ENCODE measurements at regions not wholly inside any gene's neighbourhood (a gene's known extent, or its start where the extent isn't known, plus 50 kb on each side); places are given as distances from the start of the nearest gene placed in this dataset.

DNA sequence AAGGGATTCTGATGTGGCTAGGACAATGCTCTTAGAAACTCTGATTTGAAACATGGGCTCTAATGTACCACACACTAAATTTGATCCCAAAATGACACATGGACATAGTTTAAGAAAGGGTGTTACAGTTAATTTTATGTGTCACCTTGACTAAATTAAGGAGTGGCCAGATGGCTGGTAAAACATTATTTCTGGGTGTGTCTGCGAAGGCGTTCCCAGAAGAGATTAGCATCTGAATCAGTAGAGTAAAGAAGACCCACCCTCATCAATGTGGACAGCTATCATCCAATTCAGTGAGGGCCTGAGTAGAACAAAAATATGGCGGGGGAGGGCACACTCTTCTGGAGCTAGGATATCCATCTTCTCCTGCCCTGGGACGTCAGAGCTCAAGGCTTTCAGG is 283.1 kb upstream of the CHAC2 start:
- no peaks in the 10 kb centered on the region for H3K4me1 ChIP-seq (ENCODE audit: control insufficient read depth, insufficient read depth, low read length)
- no peaks in the 10 kb centered on the region for H3K9me3 ChIP-seq (ENCODE audit: control insufficient read depth, insufficient read depth, low read length)
- no peaks in the 10 kb centered on the region for H3K36me3 ChIP-seq (ENCODE audit: control insufficient read depth, insufficient read depth, low read length)
- H3K27me3 ChIP-seq (ENCODE audit: control insufficient read depth, insufficient read depth, low read length) = no peaks in the 10 kb centered on the region
- no peak overlapping the region for H3K9ac ChIP-seq (ENCODE audit: low read depth, low read length)
- no peak overlapping the region for H3K4me3 ChIP-seq (ENCODE audit: low read depth, low read length)

DNA sequence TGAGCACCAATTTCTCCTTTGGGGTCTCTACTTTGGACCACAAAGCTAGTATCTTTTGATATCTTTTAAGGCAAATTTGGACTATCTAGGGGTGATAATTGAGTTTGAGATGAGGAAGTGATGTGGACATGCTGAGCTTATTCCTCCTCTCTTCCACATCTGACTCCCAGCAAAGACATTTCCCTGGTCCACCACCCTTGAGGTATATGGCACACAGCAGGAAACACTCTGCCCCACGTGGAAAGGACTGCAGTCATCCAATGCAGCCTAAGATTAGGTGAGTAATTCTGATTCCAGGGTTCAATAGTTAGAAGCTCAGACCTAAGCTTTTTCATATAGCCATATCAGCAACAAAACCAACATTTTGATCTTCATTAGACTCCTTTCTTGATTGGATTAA is 290.1 kb upstream of the CHAC2 start:
- no peaks in the 10 kb centered on the region for H3K4me1 ChIP-seq (ENCODE audit: control insufficient read depth, insufficient read depth, low read length)
- no peaks in the 10 kb centered on the region for H3K27me3 ChIP-seq (ENCODE audit: control insufficient read depth, insufficient read depth, low read length)
- H3K9ac ChIP-seq (ENCODE audit: low read depth, low read length) = no peak overlapping the region
- no peaks in the 10 kb centered on the region for H3K9me3 ChIP-seq (ENCODE audit: control insufficient read depth, insufficient read depth, low read length)
- no peak overlapping the region for H3K4me3 ChIP-seq (ENCODE audit: low read depth, low read length)
- no peaks in the 10 kb centered on the region for H3K36me3 ChIP-seq (ENCODE audit: control insufficient read depth, insufficient read depth, low read length)

DNA sequence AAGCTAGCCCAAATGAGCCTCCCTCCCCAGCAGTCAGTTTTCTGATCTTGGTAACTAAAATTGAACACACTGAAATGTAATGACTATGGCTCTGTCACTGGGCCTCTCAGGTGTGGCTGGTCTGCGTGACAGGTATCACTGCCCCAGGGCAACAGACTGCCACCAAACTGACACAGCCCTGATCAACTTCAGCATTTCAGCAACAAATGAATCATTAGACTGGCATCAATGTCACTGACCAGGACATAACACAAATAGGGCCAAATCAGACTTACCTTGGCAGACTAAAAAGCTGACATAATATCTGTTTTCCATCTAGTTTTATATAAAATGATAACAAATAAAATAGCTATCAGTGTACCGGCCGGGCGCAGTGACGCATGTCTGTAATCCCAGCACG is 290.8 kb upstream of the CHAC2 start:
- no peaks in the 10 kb centered on the region for H3K27me3 ChIP-seq (ENCODE audit: control insufficient read depth, insufficient read depth, low read length)
- no peaks in the 10 kb centered on the region for H3K36me3 ChIP-seq (ENCODE audit: control insufficient read depth, insufficient read depth, low read length)
- H3K9me3 ChIP-seq (ENCODE audit: control insufficient read depth, insufficient read depth, low read length) = no peaks in the 10 kb centered on the region
- no peak overlapping the region for H3K9ac ChIP-seq (ENCODE audit: low read depth, low read length)
- no peak overlapping the region for H3K4me3 ChIP-seq (ENCODE audit: low read depth, low read length)
- no peaks in the 10 kb centered on the region for H3K4me1 ChIP-seq (ENCODE audit: control insufficient read depth, insufficient read depth, low read length)

- H3K36me3 ChIP-seq (ENCODE audit: control insufficient read depth, insufficient read depth, low read length) = no peaks in the 10 kb centered on the region
- no peak overlapping the region for H3K4me3 ChIP-seq (ENCODE audit: low read depth, low read length)
- H3K27me3 ChIP-seq (ENCODE audit: control insufficient read depth, insufficient read depth, low read length) = no peaks in the 10 kb centered on the region
- no peaks in the 10 kb centered on the region for H3K4me1 ChIP-seq (ENCODE audit: control insufficient read depth, insufficient read depth, low read length)
- H3K9me3 ChIP-seq (ENCODE audit: control insufficient read depth, insufficient read depth, low read length) = no peaks in the 10 kb centered on the region
- H3K9ac ChIP-seq (ENCODE audit: low read depth, low read length) = no peak overlapping the region
Observed at GRCh38 chr2:53475766-53476165, 291.8 kb upstream of the CHAC2 start.

DNA sequence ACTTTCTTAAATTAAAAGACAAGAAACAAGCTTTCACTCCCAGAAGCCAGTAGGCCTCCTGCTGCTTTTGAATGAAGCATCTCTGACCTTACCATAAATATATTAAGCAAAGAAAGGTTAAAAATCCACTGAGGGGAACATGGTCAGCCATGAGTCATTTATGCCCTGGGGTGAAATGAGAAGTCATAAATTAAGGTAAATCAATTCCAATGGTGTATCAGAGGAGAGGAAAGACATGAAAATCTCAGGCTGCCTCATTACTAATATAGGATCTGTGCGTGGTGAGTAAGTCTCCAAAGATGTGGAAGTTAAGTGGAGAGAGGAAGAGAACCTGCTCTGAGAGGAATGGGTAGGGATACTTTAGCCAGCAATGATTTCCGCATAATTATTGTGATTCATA is 292.3 kb upstream of the CHAC2 start:
- Histone ChIP-seq H3K4me3 (ENCODE audit: low read depth, low read length) (no peak overlapping the region), H3K9me3 (ENCODE audit: control insufficient read depth, insufficient read depth, low read length) (no peaks in the 10 kb centered on the region), H3K27me3 (ENCODE audit: control insufficient read depth, insufficient read depth, low read length) (no peaks in the 10 kb centered on the region), H3K4me1 (ENCODE audit: control insufficient read depth, insufficient read depth, low read length) (no peaks in the 10 kb centered on the region), H3K36me3 (ENCODE audit: control insufficient read depth, insufficient read depth, low read length) (no peaks in the 10 kb centered on the region), H3K9ac (ENCODE audit: low read depth, low read length) (no peak overlapping the region)

DNA sequence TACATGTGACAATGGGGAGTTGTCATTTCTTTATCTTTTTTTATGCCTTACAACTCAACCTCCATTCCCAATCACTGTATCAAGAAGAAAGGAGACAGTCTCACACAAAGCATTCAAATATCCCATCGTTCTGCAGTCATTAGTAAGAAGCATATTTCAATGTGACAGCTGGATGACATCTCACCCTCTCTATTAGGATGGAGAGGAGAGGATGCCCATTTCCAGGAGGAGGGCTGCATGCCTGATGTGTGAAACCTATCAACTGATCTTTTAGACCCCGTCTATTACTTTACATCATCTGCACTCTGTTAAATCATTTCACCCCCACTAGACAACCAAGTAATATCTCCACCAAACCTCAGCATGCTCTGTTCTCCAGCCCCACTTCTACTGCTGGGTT is 292.7 kb upstream of the CHAC2 start:
- Histone ChIP-seq H3K36me3 (ENCODE audit: control insufficient read depth, insufficient read depth, low read length) (no peaks in the 10 kb centered on the region), H3K9me3 (ENCODE audit: control insufficient read depth, insufficient read depth, low read length) (no peaks in the 10 kb centered on the region), H3K9ac (ENCODE audit: low read depth, low read length) (no peak overlapping the region), H3K4me1 (ENCODE audit: control insufficient read depth, insufficient read depth, low read length) (no peaks in the 10 kb centered on the region), H3K4me3 (ENCODE audit: low read depth, low read length) (no peak overlapping the region), H3K27me3 (ENCODE audit: control insufficient read depth, insufficient read depth, low read length) (no peaks in the 10 kb centered on the region)

DNA sequence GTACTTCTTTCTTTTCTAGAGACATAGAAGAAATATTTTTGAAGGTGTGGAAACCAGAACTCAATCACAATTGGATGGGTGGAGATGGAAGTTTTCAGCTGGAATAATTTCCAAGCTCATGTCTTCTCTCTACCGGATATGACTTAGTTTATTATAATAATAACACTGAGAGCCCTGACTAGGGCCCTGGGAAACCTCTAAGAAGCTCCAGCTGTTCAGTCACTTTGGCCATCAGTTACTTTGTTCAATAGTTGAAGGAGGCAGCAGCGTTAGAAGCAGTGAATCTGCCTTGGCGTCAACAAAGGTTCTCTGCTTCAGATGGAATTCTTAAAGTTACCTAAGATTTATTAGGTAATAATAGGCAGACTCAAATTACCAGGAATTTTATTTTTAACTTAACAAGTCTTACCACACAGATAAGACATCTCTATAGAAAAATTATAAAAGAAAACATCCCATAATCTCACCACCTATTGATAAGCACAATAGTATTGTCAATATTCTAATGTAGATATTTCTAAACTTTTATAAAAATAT is 293.8 kb upstream of the CHAC2 start:
- H3K27me3 ChIP-seq (ENCODE audit: control insufficient read depth, insufficient read depth, low read length) = no peaks in the 10 kb centered on the region
- no peaks in the 10 kb centered on the region for H3K4me1 ChIP-seq (ENCODE audit: control insufficient read depth, insufficient read depth, low read length)
- H3K36me3 ChIP-seq (ENCODE audit: control insufficient read depth, insufficient read depth, low read length) = no peaks in the 10 kb centered on the region
- H3K9ac ChIP-seq (ENCODE audit: low read depth, low read length) = no peak overlapping the region
- no peak overlapping the region for H3K4me3 ChIP-seq (ENCODE audit: low read depth, low read length)
- no peaks in the 10 kb centered on the region for H3K9me3 ChIP-seq (ENCODE audit: control insufficient read depth, insufficient read depth, low read length)

DNA sequence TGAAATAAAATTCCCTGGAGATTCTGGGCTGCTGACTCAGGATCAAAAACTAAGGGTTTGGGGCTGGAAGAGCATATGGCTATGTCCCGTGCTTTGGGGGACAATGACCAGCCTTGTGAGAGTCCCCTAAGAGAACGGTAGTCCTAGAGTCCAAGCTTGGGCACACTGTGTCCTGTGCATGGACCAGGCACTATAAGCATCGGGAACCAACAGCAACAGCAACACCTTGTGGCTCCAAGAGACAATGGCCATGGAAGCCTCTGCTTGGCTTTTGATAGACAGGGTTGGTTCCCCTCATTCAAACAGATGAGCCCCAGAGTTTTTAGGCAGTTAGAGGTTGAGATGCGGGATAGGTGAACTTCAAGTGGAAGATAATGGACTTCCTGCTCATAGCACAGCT is 294.4 kb upstream of the CHAC2 start:
- H3K9ac ChIP-seq (ENCODE audit: low read depth, low read length) = no peak overlapping the region
- no peaks in the 10 kb centered on the region for H3K4me1 ChIP-seq (ENCODE audit: control insufficient read depth, insufficient read depth, low read length)
- no peak overlapping the region for H3K4me3 ChIP-seq (ENCODE audit: low read depth, low read length)
- no peaks in the 10 kb centered on the region for H3K36me3 ChIP-seq (ENCODE audit: control insufficient read depth, insufficient read depth, low read length)
- H3K9me3 ChIP-seq (ENCODE audit: control insufficient read depth, insufficient read depth, low read length) = no peaks in the 10 kb centered on the region
- no peaks in the 10 kb centered on the region for H3K27me3 ChIP-seq (ENCODE audit: control insufficient read depth, insufficient read depth, low read length)

- H3K9me3 ChIP-seq (ENCODE audit: control insufficient read depth, insufficient read depth, low read length) = no peaks in the 10 kb centered on the region
- no peak overlapping the region for H3K9ac ChIP-seq (ENCODE audit: low read depth, low read length)
- no peak overlapping the region for H3K4me3 ChIP-seq (ENCODE audit: low read depth, low read length)
- no peaks in the 10 kb centered on the region for H3K36me3 ChIP-seq (ENCODE audit: control insufficient read depth, insufficient read depth, low read length)
- no peaks in the 10 kb centered on the region for H3K4me1 ChIP-seq (ENCODE audit: control insufficient read depth, insufficient read depth, low read length)
- no peaks in the 10 kb centered on the region for H3K27me3 ChIP-seq (ENCODE audit: control insufficient read depth, insufficient read depth, low read length)
Observed at GRCh38 chr2:53467467-53468180, 300.0 kb upstream of the CHAC2 start.

GRCh38 chr2:53463806-53464726 is 303.5 kb upstream of the CHAC2 start:
- Histone ChIP-seq H3K36me3 (ENCODE audit: control insufficient read depth, insufficient read depth, low read length) (no peaks in the 10 kb centered on the region), H3K4me1 (ENCODE audit: control insufficient read depth, insufficient read depth, low read length) (no peaks in the 10 kb centered on the region), H3K27me3 (ENCODE audit: control insufficient read depth, insufficient read depth, low read length) (no peaks in the 10 kb centered on the region), H3K4me3 (ENCODE audit: low read depth, low read length) (no peak overlapping the region), H3K9me3 (ENCODE audit: control insufficient read depth, insufficient read depth, low read length) (no peaks in the 10 kb centered on the region), H3K9ac (ENCODE audit: low read depth, low read length) (no peak overlapping the region)

DNA sequence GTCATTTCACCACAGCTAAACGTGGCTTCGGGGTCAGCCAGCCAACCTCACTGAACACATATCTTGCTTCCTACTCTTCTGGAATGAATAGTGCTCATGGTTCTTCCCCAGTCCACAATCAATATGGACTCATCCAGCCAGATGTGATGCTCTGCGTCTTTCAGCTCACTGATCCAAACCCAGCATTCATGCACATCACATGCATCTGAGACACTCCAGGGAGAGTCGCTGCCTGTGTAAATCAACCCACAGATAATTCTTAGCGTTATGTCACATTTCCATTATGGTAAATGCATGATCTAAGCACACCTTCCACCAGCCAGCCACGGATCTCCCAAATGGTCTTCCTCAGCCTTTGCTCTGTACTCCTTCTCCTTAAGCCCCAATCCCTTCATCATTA is 306.7 kb upstream of the CHAC2 start:
- H3K4me3 ChIP-seq (ENCODE audit: low read depth, low read length) = no peak overlapping the region
- no peaks in the 10 kb centered on the region for H3K4me1 ChIP-seq (ENCODE audit: control insufficient read depth, insufficient read depth, low read length)
- no peaks in the 10 kb centered on the region for H3K9me3 ChIP-seq (ENCODE audit: control insufficient read depth, insufficient read depth, low read length)
- H3K9ac ChIP-seq (ENCODE audit: low read depth, low read length) = no peak overlapping the region
- H3K36me3 ChIP-seq (ENCODE audit: control insufficient read depth, insufficient read depth, low read length) = no peaks in the 10 kb centered on the region
- no peaks in the 10 kb centered on the region for H3K27me3 ChIP-seq (ENCODE audit: control insufficient read depth, insufficient read depth, low read length)

- Histone ChIP-seq H3K36me3 (ENCODE audit: control insufficient read depth, insufficient read depth, low read length) (no peaks in the 10 kb centered on the region), H3K9ac (ENCODE audit: low read depth, low read length) (no peak overlapping the region), H3K27me3 (ENCODE audit: control insufficient read depth, insufficient read depth, low read length) (no peaks in the 10 kb centered on the region), H3K4me1 (ENCODE audit: control insufficient read depth, insufficient read depth, low read length) (no peaks in the 10 kb centered on the region), H3K9me3 (ENCODE audit: control insufficient read depth, insufficient read depth, low read length) (no peaks in the 10 kb centered on the region), H3K4me3 (ENCODE audit: low read depth, low read length) (no peak overlapping the region)
Observed at GRCh38 chr2:53460347-53460746, 307.3 kb upstream of the CHAC2 start.
